ENCODE measurements at regions not wholly inside any gene's neighbourhood (a gene's known extent, or its start where the extent isn't known, plus 50 kb on each side); places are given as distances from the start of the nearest gene placed in this dataset.

DNA sequence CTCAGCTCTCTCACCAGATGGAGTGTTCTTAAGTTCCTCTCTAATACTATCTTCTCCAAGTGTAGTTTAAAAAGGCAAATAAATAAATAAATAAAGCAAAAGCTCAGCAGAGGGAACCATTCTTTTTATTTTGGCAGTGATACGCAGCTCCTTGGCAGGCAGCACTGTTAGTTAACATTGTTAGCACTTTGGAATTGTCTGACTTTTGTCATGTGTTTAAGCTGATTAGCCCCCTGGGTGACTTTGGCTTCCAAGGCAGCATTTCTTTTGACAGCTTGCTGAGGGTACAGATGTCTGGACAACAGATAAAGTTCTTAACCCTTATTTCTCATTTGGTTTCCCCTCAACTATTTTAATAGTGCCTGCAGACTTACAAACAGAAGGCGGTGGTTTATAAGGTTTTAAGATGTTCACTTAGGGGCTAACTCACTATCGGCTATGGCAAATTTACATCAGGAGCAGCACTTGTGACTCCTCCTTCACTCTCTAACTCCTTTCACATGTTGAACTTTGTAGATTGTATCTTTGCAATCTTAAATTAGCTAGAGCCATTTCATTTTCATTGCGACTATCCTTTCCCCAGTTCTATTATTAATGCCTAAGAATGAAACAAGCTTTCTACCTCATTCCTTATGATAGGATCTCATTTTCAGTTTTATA is 213.4 kb downstream of the ZBBX start:
- TF ChIP-seq TARDBP (IDR thresholded peaks at IDR 0.05) = no peak
- no peak for TF ChIP-seq SP1 (IDR thresholded peaks at IDR 0.05)
- TF ChIP-seq, protein P1, sequence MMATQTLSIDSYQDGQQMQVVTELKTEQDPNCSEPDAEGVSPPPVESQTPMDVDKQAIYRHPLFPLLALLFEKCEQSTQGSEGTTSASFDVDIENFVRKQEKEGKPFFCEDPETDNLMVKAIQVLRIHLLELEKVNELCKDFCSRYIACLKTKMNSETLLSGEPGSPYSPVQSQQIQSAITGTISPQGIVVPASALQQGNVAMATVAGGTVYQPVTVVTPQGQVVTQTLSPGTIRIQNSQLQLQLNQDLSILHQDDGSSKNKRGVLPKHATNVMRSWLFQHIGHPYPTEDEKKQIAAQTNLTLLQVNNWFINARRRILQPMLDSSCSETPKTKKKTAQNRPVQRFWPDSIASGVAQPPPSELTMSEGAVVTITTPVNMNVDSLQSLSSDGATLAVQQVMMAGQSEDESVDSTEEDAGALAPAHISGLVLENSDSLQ (IDR thresholded peaks at IDR 0.05) = no peak
- TF ChIP-seq SUZ12 (IDR thresholded peaks at IDR 0.05) = no peak
- TF ChIP-seq FOXM1 (IDR thresholded peaks at IDR 0.05; ENCODE audit: borderline replicate concordance) = no peak
- TF ChIP-seq HDGF (IDR thresholded peaks at IDR 0.05; ENCODE audit: borderline replicate concordance) = no peak
- TF ChIP-seq L3MBTL2 (conservative IDR thresholded peaks at IDR 0.05) = no peak
- no peak for TF ChIP-seq FOXK2 (IDR thresholded peaks at IDR 0.05)
- no peak for TF ChIP-seq LEF1 (IDR thresholded peaks at IDR 0.05; ENCODE audit: borderline replicate concordance)
